OCI-LY3 (cell line): ENCODE measurements at regions not wholly inside any gene's neighbourhood (a gene's known extent, or its start where the extent isn't known, plus 50 kb on each side); places are given as distances from the start of the nearest gene placed in this dataset.

Source experiments
- EZH2phosphoT487 ChIP-seq: fragments of 200-600 bp; shearing (Covaris generic); IDR thresholded peaks from 2 replicates; pipeline ENCODE4 v1.6.1; 2018; ENCODE audit warnings: antibody characterized with exemption, mixed run types, low read depth
- TF ChIP-seq, protein P1 (sequence below): fragments of 200-600, 300-600 bp; sonication (generic); IDR thresholded peaks from 2 replicates; pipeline ENCODE4 v1.5.1; 2014; ENCODE audit warnings: antibody characterized with exemption, low read length, low read depth

GRCh38 chrX:40272141-40272540, 174.4 kb upstream of the BCOR start:
- TF ChIP-seq, protein P1, sequence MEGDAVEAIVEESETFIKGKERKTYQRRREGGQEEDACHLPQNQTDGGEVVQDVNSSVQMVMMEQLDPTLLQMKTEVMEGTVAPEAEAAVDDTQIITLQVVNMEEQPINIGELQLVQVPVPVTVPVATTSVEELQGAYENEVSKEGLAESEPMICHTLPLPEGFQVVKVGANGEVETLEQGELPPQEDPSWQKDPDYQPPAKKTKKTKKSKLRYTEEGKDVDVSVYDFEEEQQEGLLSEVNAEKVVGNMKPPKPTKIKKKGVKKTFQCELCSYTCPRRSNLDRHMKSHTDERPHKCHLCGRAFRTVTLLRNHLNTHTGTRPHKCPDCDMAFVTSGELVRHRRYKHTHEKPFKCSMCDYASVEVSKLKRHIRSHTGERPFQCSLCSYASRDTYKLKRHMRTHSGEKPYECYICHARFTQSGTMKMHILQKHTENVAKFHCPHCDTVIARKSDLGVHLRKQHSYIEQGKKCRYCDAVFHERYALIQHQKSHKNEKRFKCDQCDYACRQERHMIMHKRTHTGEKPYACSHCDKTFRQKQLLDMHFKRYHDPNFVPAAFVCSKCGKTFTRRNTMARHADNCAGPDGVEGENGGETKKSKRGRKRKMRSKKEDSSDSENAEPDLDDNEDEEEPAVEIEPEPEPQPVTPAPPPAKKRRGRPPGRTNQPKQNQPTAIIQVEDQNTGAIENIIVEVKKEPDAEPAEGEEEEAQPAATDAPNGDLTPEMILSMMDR = no peak
- no peak for TF ChIP-seq EZH2phosphoT487
